ENCODE measurements at regions not wholly inside any gene's neighbourhood (a gene's known extent, or its start where the extent isn't known, plus 50 kb on each side); places are given as distances from the start of the nearest gene placed in this dataset.

- TF ChIP-seq CTCF (IDR thresholded peaks at IDR 0.05) = no peak
- peaks cover 19 to 97% of the 10 kb centered on the region in 2 donors for H3K27me3 ChIP-seq
- intact Hi-C loops (cut with DNase I) = loop anchor here (10.0 kb wide), 1 partner anchor 316 kb away; the partner anchor contains the start of gene FOXF1 (in 2 of the 2)
- ATAC-seq (no peak), DNase-seq (no peak)
- no peaks in the 10 kb centered on the region for H3K9me3 ChIP-seq
- no peaks in the 10 kb centered on the region for H3K4me1 ChIP-seq
- H3K27ac ChIP-seq = peak overlapping the region; percentile 48 to 78
- no peak overlapping the region for H3K4me3 ChIP-seq
- H3K36me3 ChIP-seq = no peaks in the 10 kb centered on the region
These were observed 299.5 kb downstream of the IRF8 start for GRCh38 chr16:86198206-86199118.

- no peaks in the 10 kb centered on the region for H3K4me1 ChIP-seq
- peak overlapping the region; percentile 48 to 78 for H3K27ac ChIP-seq
- no peaks in the 10 kb centered on the region for H3K9me3 ChIP-seq
- intact Hi-C loops (cut with DNase I) = loop anchor here (10.0 kb wide), 1 partner anchor 316 kb away; the partner anchor contains the start of gene FOXF1 (in 2 of the 2)
- no peak for TF ChIP-seq CTCF (IDR thresholded peaks at IDR 0.05)
- DNase-seq = no peak
- ATAC-seq = no peak
- no peaks in the 10 kb centered on the region for H3K36me3 ChIP-seq
- no peak overlapping the region for H3K4me3 ChIP-seq
- H3K27me3 ChIP-seq = peaks cover 19 to 89% of the 10 kb centered on the region in 2 donors
These were observed 300.2 kb downstream of the IRF8 start for GRCh38 chr16:86199182-86199581.

GRCh38 chr16:86199871-86200695, 301.1 kb downstream of the IRF8 start:
- Histone ChIP-seq H3K27me3 (peaks cover 19 to 80% of the 10 kb centered on the region in 2 donors), H3K4me1 (no peaks in the 10 kb centered on the region), H3K9me3 (no peaks in the 10 kb centered on the region), H3K4me3 (peak overlapping the region; percentile 7 to 11), H3K27ac (peak overlapping the region; percentile 48 to 78), H3K36me3 (no peaks in the 10 kb centered on the region)
- ATAC-seq (no peak), DNase-seq (peak in 1 of 4 donors; percentile 27)
- intact Hi-C loops (cut with DNase I) = loop anchor here (10.0 kb wide), 1 partner anchor 315 kb away; the partner anchor contains the start of gene FOXF1 (in 2 of the 2)
- no peak for TF ChIP-seq CTCF (IDR thresholded peaks at IDR 0.05)

DNA sequence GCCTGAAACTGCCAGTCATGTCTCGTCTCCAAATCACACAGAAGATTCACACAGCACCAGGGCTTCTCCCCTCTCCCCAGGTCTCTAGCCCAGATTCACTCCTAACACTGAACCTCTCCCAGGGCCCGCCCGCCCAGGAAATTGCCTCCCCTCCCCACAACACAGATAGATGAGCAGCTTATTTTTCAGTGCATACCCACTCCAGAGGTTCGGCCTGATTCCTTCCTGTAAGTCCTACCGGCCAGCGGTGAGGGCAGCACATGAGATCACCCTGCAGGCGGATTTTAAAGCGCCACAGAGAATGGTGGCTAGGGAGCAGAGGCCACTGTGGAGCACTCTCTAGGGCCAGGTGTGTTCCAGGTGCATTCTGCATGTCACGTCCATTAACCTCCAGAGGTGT, 301.8 kb downstream of the IRF8 start:
- Histone ChIP-seq H3K4me1 (no peaks in the 10 kb centered on the region), H3K9me3 (no peaks in the 10 kb centered on the region), H3K27ac (peak overlapping the region; percentile 48 to 78), H3K4me3 (no peak overlapping the region), H3K27me3 (peaks cover 19 to 75% of the 10 kb centered on the region in 2 donors), H3K36me3 (no peaks in the 10 kb centered on the region)
- ATAC-seq (no peak), DNase-seq (no peak)
- no peak for TF ChIP-seq CTCF (IDR thresholded peaks at IDR 0.05)
- intact Hi-C loops (cut with DNase I) = no loop called here
